ENCODE measurements at regions not wholly inside any gene's neighbourhood (a gene's known extent, or its start where the extent isn't known, plus 50 kb on each side); places are given as distances from the start of the nearest gene placed in this dataset.

- no peak for DNase-seq (ENCODE audit: extremely low read depth, low read depth)
Observed at GRCh38 chr16:73546341-73546845, 498.5 kb upstream of the ZFHX3 start.

GRCh38 chr16:73545755-73546154, 497.8 kb upstream of the ZFHX3 start:
- DNase-seq (ENCODE audit: extremely low read depth, low read depth), result no peak

GRCh38 chr16:73545290-73545689, 497.4 kb upstream of the ZFHX3 start:
- no peak for DNase-seq (ENCODE audit: extremely low read depth, low read depth)

- DNase-seq (ENCODE audit: extremely low read depth, low read depth), result no peak
Observed at GRCh38 chr16:73544826-73545225, 496.9 kb upstream of the ZFHX3 start.

GRCh38 chr16:73543970-73544599, 496.2 kb upstream of the ZFHX3 start:
- no peak for DNase-seq (ENCODE audit: extremely low read depth, low read depth)

- DNase-seq (ENCODE audit: extremely low read depth, low read depth), result no peak
Observed at GRCh38 chr16:73543331-73543969, 495.5 kb upstream of the ZFHX3 start.

GRCh38 chr16:73542885-73543284, 495.0 kb upstream of the ZFHX3 start:
- DNase-seq (ENCODE audit: extremely low read depth, low read depth), result no peak

- no peak for DNase-seq (ENCODE audit: extremely low read depth, low read depth)
Observed at GRCh38 chr16:73537921-73538320, 490.0 kb upstream of the ZFHX3 start.

- no peak for DNase-seq (ENCODE audit: extremely low read depth, low read depth)
Observed at GRCh38 chr16:73536931-73537330, 489.0 kb upstream of the ZFHX3 start.

GRCh38 chr16:73531021-73531420, 483.1 kb upstream of the ZFHX3 start:
- DNase-seq (ENCODE audit: extremely low read depth, low read depth), result no peak

GRCh38 chr16:73530529-73530928, 482.6 kb upstream of the ZFHX3 start:
- no peak for DNase-seq (ENCODE audit: extremely low read depth, low read depth)

GRCh38 chr16:73529303-73530012, 481.5 kb upstream of the ZFHX3 start:
- no peak for DNase-seq (ENCODE audit: extremely low read depth, low read depth)

- no peak for DNase-seq (ENCODE audit: extremely low read depth, low read depth)
Observed at GRCh38 chr16:73527187-73527586, 479.3 kb upstream of the ZFHX3 start.

GRCh38 chr16:73526011-73526804, 478.3 kb upstream of the ZFHX3 start:
- DNase-seq (ENCODE audit: extremely low read depth, low read depth), result no peak

GRCh38 chr16:73523209-73523608, 475.3 kb upstream of the ZFHX3 start:
- no peak for DNase-seq (ENCODE audit: extremely low read depth, low read depth)

- no peak for DNase-seq (ENCODE audit: extremely low read depth, low read depth)
Observed at GRCh38 chr16:73521499-73521898, 473.6 kb upstream of the ZFHX3 start.

- DNase-seq (ENCODE audit: extremely low read depth, low read depth), result no peak
Observed at GRCh38 chr16:73515616-73516015, 467.7 kb upstream of the ZFHX3 start.

GRCh38 chr16:73510852-73511251, 462.9 kb upstream of the ZFHX3 start:
- DNase-seq (ENCODE audit: extremely low read depth, low read depth), result no peak

GRCh38 chr16:73506568-73507056, 458.7 kb upstream of the ZFHX3 start:
- DNase-seq (ENCODE audit: extremely low read depth, low read depth), result no peak

GRCh38 chr16:73505577-73505976, 457.6 kb upstream of the ZFHX3 start:
- no peak for DNase-seq (ENCODE audit: extremely low read depth, low read depth)

Measured in NCI-H460 (cell line).